Brain microvascular endothelial cell (primary cell): ENCODE measurements at regions not wholly inside any gene's neighbourhood (a gene's known extent, or its start where the extent isn't known, plus 50 kb on each side); places are given as distances from the start of the nearest gene placed in this dataset.

ENCODE experiments used
- DNase-seq: peaks from one replicate; pipeline ENCODE4 v3.0.0-alpha.2; 2020
- H3K27ac ChIP-seq: fragments of 250-450 bp; sonication (Bioruptor Pico); 2 replicates; pipeline ENCODE4 v1.5.1; 2020; ENCODE audit warnings: mild to moderate bottlenecking, moderate library complexity
- H3K27me3 ChIP-seq: fragments of 250-450 bp; sonication (Bioruptor Pico); replicated peaks from 2 replicates; pipeline ENCODE4 v1.5.1; 2020; ENCODE audit warnings: mild to moderate bottlenecking
- H3K36me3 ChIP-seq: fragments of 250-450 bp; sonication (Bioruptor Pico); replicated peaks from 2 replicates; pipeline ENCODE4 v1.5.1; 2020; ENCODE audit warnings: mild to moderate bottlenecking
- H3K4me3 ChIP-seq: 2 replicates; pipeline ENCODE4 v1.5.1; 2011; ENCODE audit warnings: low read depth, mild to moderate bottlenecking, control low read depth, low read length, moderate library complexity
- in situ Hi-C: cut with HindIII; loops from 2 replicates; pipeline ENCODE4 v1.10.0; 2017; ENCODE audit warnings: low sequenced_read_pairs, low pct_ligation_motif_present
- TF ChIP-seq, protein P1 (sequence below): IDR thresholded peaks from 2 replicates; pipeline ENCODE4 v1.5.1; 2011; ENCODE audit warnings: low read depth, mild to moderate bottlenecking, moderate library complexity, low read length, control low read depth, inconsistent platforms; ENCODE audit errors: missing control alignments

DNA sequence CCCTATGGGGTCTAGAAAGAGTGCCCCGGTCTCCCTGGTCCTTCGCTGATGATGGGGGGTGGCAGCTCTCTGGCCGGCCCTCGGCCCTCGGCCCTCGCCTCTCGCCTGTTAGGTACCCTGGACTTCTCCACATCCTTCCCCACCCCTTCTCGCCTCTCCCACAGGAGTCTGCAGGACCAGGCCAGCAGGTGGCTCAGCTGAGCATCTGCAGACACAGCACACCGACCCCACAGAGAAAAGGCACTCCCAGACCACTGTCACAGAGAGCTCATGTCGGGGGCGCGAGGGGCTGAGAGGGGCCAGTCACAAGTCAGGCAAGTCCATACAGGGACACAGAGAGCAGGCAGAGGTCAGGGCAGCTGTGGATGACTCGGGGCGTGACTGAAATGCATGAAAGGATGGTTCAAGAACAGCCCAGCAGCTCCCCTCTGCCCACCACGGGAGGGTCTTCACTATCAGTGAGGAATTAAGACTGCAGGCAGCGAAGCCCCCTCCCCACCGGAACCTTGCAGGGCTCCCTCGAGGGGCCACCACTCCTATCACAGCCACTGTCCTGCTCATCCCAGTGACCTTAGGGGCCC lies 181.7 kb upstream of the NSMCE3 start:
- H3K36me3 ChIP-seq, result no peaks in the 10 kb centered on the region
- no peak for DNase-seq
- no peaks in the 10 kb centered on the region for H3K27me3 ChIP-seq
- H3K27ac ChIP-seq, result no peak overlapping the region
- no peak overlapping the region for H3K4me3 ChIP-seq
- in situ Hi-C loops, result no loop called here
- TF ChIP-seq, protein P1, sequence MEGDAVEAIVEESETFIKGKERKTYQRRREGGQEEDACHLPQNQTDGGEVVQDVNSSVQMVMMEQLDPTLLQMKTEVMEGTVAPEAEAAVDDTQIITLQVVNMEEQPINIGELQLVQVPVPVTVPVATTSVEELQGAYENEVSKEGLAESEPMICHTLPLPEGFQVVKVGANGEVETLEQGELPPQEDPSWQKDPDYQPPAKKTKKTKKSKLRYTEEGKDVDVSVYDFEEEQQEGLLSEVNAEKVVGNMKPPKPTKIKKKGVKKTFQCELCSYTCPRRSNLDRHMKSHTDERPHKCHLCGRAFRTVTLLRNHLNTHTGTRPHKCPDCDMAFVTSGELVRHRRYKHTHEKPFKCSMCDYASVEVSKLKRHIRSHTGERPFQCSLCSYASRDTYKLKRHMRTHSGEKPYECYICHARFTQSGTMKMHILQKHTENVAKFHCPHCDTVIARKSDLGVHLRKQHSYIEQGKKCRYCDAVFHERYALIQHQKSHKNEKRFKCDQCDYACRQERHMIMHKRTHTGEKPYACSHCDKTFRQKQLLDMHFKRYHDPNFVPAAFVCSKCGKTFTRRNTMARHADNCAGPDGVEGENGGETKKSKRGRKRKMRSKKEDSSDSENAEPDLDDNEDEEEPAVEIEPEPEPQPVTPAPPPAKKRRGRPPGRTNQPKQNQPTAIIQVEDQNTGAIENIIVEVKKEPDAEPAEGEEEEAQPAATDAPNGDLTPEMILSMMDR, result peak; percentile 58

DNA sequence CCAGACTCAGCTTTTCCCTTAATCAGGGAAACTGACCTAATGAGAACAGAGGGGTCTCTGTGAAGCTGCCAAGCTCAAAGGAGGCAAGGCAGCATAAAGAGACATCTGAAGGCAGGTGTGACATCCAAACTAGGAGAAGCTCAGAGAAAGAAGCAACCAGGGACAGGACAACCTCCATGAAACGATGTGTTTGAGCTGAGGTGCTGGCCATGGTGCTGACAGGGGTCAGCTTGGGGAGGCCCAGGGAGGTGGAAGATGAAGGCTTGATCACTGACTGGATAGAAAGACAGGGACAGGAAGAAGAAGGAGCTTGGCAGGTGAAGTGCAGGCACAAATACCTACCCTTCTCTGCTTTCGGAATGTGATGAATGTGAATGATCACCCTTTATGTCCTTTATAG lies 179.5 kb upstream of the NSMCE3 start:
- Histone ChIP-seq H3K27ac (no peak overlapping the region), H3K36me3 (no peaks in the 10 kb centered on the region), H3K27me3 (no peaks in the 10 kb centered on the region), H3K4me3 (no peak overlapping the region)
- peak; percentile 9 for DNase-seq
- in situ Hi-C loops, result no loop called here
- TF ChIP-seq, protein P1, result no peak

DNA sequence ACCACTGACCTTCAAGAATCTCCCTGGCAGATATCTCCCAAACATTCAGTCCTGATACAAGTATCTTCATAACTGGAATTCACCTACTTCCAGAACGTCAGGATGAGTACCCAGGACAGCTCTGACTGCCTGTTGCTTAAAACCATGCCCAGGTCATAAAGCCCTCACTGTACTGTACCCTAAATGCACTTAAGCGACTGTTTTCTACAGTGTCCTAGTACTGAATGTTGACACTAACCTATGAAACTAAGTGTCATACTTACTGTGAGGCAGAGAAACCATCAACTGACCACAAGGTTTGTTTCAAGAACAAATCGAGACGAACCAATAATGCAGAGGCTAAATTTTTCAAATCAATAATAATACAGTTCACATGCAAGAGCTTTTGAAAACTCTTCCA lies 178.7 kb upstream of the NSMCE3 start:
- Histone ChIP-seq H3K4me3 (no peak overlapping the region), H3K36me3 (no peaks in the 10 kb centered on the region), H3K27me3 (no peaks in the 10 kb centered on the region), H3K27ac (no peak overlapping the region)
- DNase-seq, result no peak
- in situ Hi-C loops, result no loop called here
- TF ChIP-seq, protein P1, result no peak

DNA sequence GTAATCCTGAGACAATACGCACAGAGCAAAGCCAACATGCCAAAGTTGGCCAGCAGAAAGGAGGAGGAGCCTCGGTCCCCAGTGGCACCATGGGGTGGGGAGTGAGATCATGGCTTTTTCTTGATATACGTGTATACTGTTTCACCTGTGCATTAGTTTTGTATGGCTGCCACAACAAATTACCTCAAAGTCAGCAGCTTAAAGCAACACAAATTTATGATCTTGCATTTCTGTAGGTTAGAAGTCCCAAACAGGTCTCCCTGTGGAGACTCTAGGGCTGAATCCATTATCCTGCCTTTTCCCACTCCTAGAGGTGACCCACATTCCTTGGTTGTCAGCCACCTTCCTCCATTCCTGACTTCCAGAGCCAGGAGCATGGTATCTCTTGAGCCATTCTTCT lies 176.9 kb upstream of the NSMCE3 start:
- TF ChIP-seq, protein P1, result no peak
- no peak for DNase-seq

DNA sequence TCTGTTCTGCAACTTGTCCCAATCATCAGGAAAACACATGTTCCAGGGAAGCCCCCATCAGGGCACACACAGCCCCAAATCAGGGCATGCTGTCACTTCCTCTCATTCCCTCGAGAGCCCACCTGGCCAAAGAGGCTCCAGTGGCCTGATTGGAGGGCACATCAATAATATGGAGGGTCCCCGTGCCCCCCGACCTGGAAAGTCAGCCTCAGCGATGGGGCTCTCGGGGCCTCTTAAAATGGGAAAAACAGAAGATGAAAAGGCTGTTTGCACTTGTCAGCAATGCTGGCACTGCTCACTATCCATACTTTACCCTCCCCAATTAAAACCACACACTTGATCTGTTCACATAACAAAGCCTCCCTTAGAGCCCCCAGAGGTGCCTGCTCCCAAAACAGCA lies 172.9 kb upstream of the NSMCE3 start:
- TF ChIP-seq, protein P1, result no peak
- in situ Hi-C loops, result no loop called here
- no peak for DNase-seq
- Histone ChIP-seq H3K27me3 (no peaks in the 10 kb centered on the region), H3K27ac (no peak overlapping the region), H3K4me3 (no peak overlapping the region), H3K36me3 (no peaks in the 10 kb centered on the region)

More for the DNA sequence above, 176.9 kb upstream of the NSMCE3 start:
- no peaks in the 10 kb centered on the region for H3K27me3 ChIP-seq
- no peaks in the 10 kb centered on the region for H3K36me3 ChIP-seq
- in situ Hi-C loops, result no loop called here
- no peak overlapping the region for H3K4me3 ChIP-seq
- H3K27ac ChIP-seq, result no peak overlapping the region

DNA sequence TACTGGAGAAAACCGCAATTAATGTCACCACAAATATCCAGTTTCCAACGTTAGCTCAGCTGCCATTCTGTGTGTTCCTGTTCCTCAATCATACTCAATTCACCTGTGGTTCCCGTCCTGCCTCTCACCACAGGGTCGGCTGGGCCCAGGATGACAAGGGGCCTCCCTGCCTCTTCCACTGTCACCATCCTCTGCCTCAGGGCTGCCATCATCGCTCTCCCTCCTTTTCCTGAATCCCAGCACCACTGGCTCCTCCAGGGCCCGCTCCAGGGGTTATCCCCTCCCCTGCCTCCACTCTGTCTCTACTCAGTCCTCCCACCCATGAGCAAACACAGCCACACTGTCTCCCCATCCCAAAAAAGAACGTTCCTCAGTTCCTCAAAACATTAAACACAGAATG lies 170.9 kb upstream of the NSMCE3 start:
- in situ Hi-C loops, result no loop called here

More for the DNA sequence above, 170.9 kb upstream of the NSMCE3 start:
- no peaks in the 10 kb centered on the region for H3K27me3 ChIP-seq
- H3K4me3 ChIP-seq, result no peak overlapping the region
- H3K27ac ChIP-seq, result no peak overlapping the region
- no peak for DNase-seq
- H3K36me3 ChIP-seq, result no peaks in the 10 kb centered on the region
- TF ChIP-seq, protein P1, result no peak
